ENCODE measurements at regions not wholly inside any gene's neighbourhood (a gene's known extent, or its start where the extent isn't known, plus 50 kb on each side); places are given as distances from the start of the nearest gene placed in this dataset.
A peak's percentile ranks its signal among the peaks of the same experiment; 100 is the strongest.

- POLR2A ChIA-PET, result no interaction called here
- Mint-ChIP-seq H3K9me3 (no peaks in the 10 kb centered on the region), H3K4me1 (peaks cover 0 to 2% (median 0%) of the 10 kb centered on the region in 4 donors), H3K27me3 (peaks cover 0 to 7% (median 3%) of the 10 kb centered on the region in 5 donors), H3K27ac (no peak overlapping the region), H3K4me3 (no peak overlapping the region), H3K36me3 (no peaks in the 10 kb centered on the region)
- ATAC-seq (no peak), DNase-seq (no peak)
Observed at GRCh38 chr13:112244061-112244460, 132.1 kb upstream of the SPACA7 start.

- Mint-ChIP-seq H3K4me3 (no peak overlapping the region), H3K27ac (no peak overlapping the region), H3K9me3 (no peaks in the 10 kb centered on the region), H3K27me3 (peaks cover 0 to 7% (median 2%) of the 10 kb centered on the region in 5 donors), H3K36me3 (no peaks in the 10 kb centered on the region), H3K4me1 (peaks cover 0 to under 1% (median 0%) of the 10 kb centered on the region in 4 donors)
- DNase-seq (no peak), ATAC-seq (no peak)
- POLR2A ChIA-PET, result no interaction called here
Observed at GRCh38 chr13:112244495-112245177, 131.5 kb upstream of the SPACA7 start.

- H3K9me3 Mint-ChIP-seq, result no peaks in the 10 kb centered on the region
- DNase-seq (no peak), ATAC-seq (no peak)
- POLR2A ChIA-PET, result no interaction called here
- no peaks in the 10 kb centered on the region for H3K4me1 Mint-ChIP-seq
- H3K27me3 Mint-ChIP-seq, result peaks cover 1 to 7% (median 7%) of the 10 kb centered on the region in 5 donors
- no peak overlapping the region for H3K4me3 Mint-ChIP-seq
- H3K27ac Mint-ChIP-seq, result no peak overlapping the region
- H3K36me3 Mint-ChIP-seq, result no peaks in the 10 kb centered on the region
Observed at GRCh38 chr13:112245179-112245724, 130.9 kb upstream of the SPACA7 start.

GRCh38 chr13:112245989-112246388 lies 130.2 kb upstream of the SPACA7 start:
- DNase-seq (no peak), ATAC-seq (no peak)
- Mint-ChIP-seq H3K9me3 (no peaks in the 10 kb centered on the region), H3K27me3 (peaks cover 1 to 12% (median 7%) of the 10 kb centered on the region in 5 donors), H3K36me3 (no peaks in the 10 kb centered on the region), H3K27ac (peak overlapping the region in 1 of 10 donors; percentile 13), H3K4me1 (no peaks in the 10 kb centered on the region), H3K4me3 (no peak overlapping the region)
- POLR2A ChIA-PET, result no interaction called here

- no peak for DNase-seq
- POLR2A ChIA-PET, result no interaction called here
- ATAC-seq, result no peak
- Mint-ChIP-seq H3K36me3 (no peaks in the 10 kb centered on the region), H3K27me3 (peaks cover 1 to 18% (median 3%) of the 10 kb centered on the region in 5 donors), H3K4me1 (no peaks in the 10 kb centered on the region), H3K9me3 (no peaks in the 10 kb centered on the region), H3K27ac (no peak overlapping the region), H3K4me3 (no peak overlapping the region)
Observed at GRCh38 chr13:112246731-112247470, 129.3 kb upstream of the SPACA7 start.

GRCh38 chr13:112247471-112248405 lies 128.4 kb upstream of the SPACA7 start:
- Mint-ChIP-seq H3K27me3 (peaks cover 1 to 18% (median 3%) of the 10 kb centered on the region in 5 donors), H3K4me3 (no peak overlapping the region), H3K4me1 (no peaks in the 10 kb centered on the region), H3K27ac (no peak overlapping the region), H3K36me3 (no peaks in the 10 kb centered on the region), H3K9me3 (no peaks in the 10 kb centered on the region)
- ATAC-seq (no peak), DNase-seq (no peak)
- POLR2A ChIA-PET, result no interaction called here

- no peaks in the 10 kb centered on the region for H3K4me1 Mint-ChIP-seq
- no peak overlapping the region for H3K27ac Mint-ChIP-seq
- H3K27me3 Mint-ChIP-seq, result peaks cover 1 to 19% (median 4%) of the 10 kb centered on the region in 5 donors
- H3K36me3 Mint-ChIP-seq, result no peaks in the 10 kb centered on the region
- no peak overlapping the region for H3K4me3 Mint-ChIP-seq
- DNase-seq (no peak), ATAC-seq (no peak)
- POLR2A ChIA-PET, result no interaction called here
- no peaks in the 10 kb centered on the region for H3K9me3 Mint-ChIP-seq
Observed at GRCh38 chr13:112248406-112248760, 127.8 kb upstream of the SPACA7 start.

GRCh38 chr13:112248862-112249592 lies 127.1 kb upstream of the SPACA7 start:
- POLR2A ChIA-PET, result no interaction called here
- H3K4me3 Mint-ChIP-seq, result no peak overlapping the region
- no peak overlapping the region for H3K27ac Mint-ChIP-seq
- no peaks in the 10 kb centered on the region for H3K36me3 Mint-ChIP-seq
- no peaks in the 10 kb centered on the region for H3K4me1 Mint-ChIP-seq
- peaks cover 0 to 25% (median 4%) of the 10 kb centered on the region in 5 donors for H3K27me3 Mint-ChIP-seq
- DNase-seq (no peak), ATAC-seq (no peak)
- no peaks in the 10 kb centered on the region for H3K9me3 Mint-ChIP-seq

GRCh38 chr13:112249644-112250610 lies 126.2 kb upstream of the SPACA7 start:
- Mint-ChIP-seq H3K36me3 (no peaks in the 10 kb centered on the region), H3K27me3 (peaks cover 0 to 31% (median 4%) of the 10 kb centered on the region in 5 donors), H3K4me3 (no peak overlapping the region), H3K27ac (no peak overlapping the region), H3K9me3 (no peaks in the 10 kb centered on the region), H3K4me1 (no peaks in the 10 kb centered on the region)
- POLR2A ChIA-PET, result no interaction called here
- DNase-seq, result no peak
- ATAC-seq, result no peak

GRCh38 chr13:112250788-112251445 lies 125.2 kb upstream of the SPACA7 start:
- no peak for DNase-seq

GRCh38 chr13:112251930-112252585 lies 124.1 kb upstream of the SPACA7 start:
- no peak for ATAC-seq
- no peak overlapping the region for H3K27ac Mint-ChIP-seq
- no peaks in the 10 kb centered on the region for H3K36me3 Mint-ChIP-seq
- peaks cover 0 to 3% (median 0%) of the 10 kb centered on the region in 9 donors for H3K9me3 Mint-ChIP-seq
- peaks cover 2 to 31% (median 12%) of the 10 kb centered on the region in 5 donors for H3K27me3 Mint-ChIP-seq
- POLR2A ChIA-PET, result no interaction called here
- no peaks in the 10 kb centered on the region for H3K4me1 Mint-ChIP-seq
- no peak for DNase-seq
- H3K4me3 Mint-ChIP-seq, result no peak overlapping the region

More at GRCh38 chr13:112250788-112251445, 125.2 kb upstream of the SPACA7 start:
- Mint-ChIP-seq H3K27me3 (peaks cover 2 to 31% (median 12%) of the 10 kb centered on the region in 5 donors), H3K4me3 (no peak overlapping the region), H3K27ac (no peak overlapping the region), H3K4me1 (no peaks in the 10 kb centered on the region), H3K36me3 (no peaks in the 10 kb centered on the region), H3K9me3 (peaks cover 0 to 2% (median 0%) of the 10 kb centered on the region in 9 donors)
- ATAC-seq, result no peak
- POLR2A ChIA-PET, result no interaction called here
